H1 (cell line): ENCODE measurements at regions not wholly inside any gene's neighbourhood (a gene's known extent, or its start where the extent isn't known, plus 50 kb on each side); places are given as distances from the start of the nearest gene placed in this dataset.

Experiments
- CTCF ChIP-seq, 3 experiments: IDR thresholded peaks; 1 replicate in 2 of 3; 2 replicates in 1 of 3; pipeline versions ENCODE4 v1.5.1 to v1.6.1; 2011; ENCODE audit warnings: low read length in 3 of 3, mild to moderate bottlenecking in 3 of 3, inconsistent platforms in 2 of 3, low read depth in 1 of 3, moderate library complexity in 1 of 3; ENCODE audit not compliant: insufficient read depth in 1 of 3; ENCODE audit errors: control extremely low read depth in 1 of 3
- EZH2 ChIP-seq: fragments of 200-600 bp; sonication (generic); IDR thresholded peaks from 2 replicates; pipeline ENCODE4 v1.7.1; 2012; ENCODE audit warnings: low read depth, mild to moderate bottlenecking, moderate library complexity, low read length, inconsistent platforms; ENCODE audit not compliant: severe bottlenecking
- KDM1A ChIP-seq: fragments of 200-600, 300-600 bp; sonication (generic); IDR thresholded peaks from 2 replicates; pipeline ENCODE4 v1.7.1; 2016; ENCODE audit warnings: mild to moderate bottlenecking, low read length, borderline replicate concordance
- POLR2A ChIP-seq, 2 experiments: IDR thresholded peaks; 1 replicate in 1 of 2; 2 replicates in 1 of 2; pipeline ENCODE4 v1.6.1; 2011; ENCODE audit warnings: low read depth in 2 of 2, low read length in 2 of 2, mild to moderate bottlenecking in 2 of 2; ENCODE audit errors: control extremely low read depth in 1 of 2
- POLR2AphosphoS5 ChIP-seq: IDR thresholded peaks from 2 replicates; pipeline ENCODE4 v1.6.1; 2011; ENCODE audit warnings: low read depth, low read length
- SIN3A ChIP-seq, 2 experiments: IDR thresholded peaks in 1 of 2; conservative IDR thresholded peaks in 1 of 2; 2 replicates each; pipeline ENCODE4 v1.6.1; 2011 to 2012; ENCODE audit warnings: low read length in 2 of 2, improper control_type of control experiment in 1 of 2, low read depth in 1 of 2, mild to moderate bottlenecking in 1 of 2

- TF ChIP-seq CTCF (IDR thresholded peaks at IDR 0.05; ENCODE audit: control extremely low read depth in 1 of 3, insufficient read depth in 1 of 3, low read depth in 1 of 3, low read length in 3 of 3) (no peak), SIN3A (conservative IDR thresholded peaks at IDR 0.05 in 1 of 2, IDR thresholded peaks at IDR 0.05 in 1 of 2; ENCODE audit: low read depth in 1 of 2, low read length in 2 of 2) (no peak), POLR2A (IDR thresholded peaks at IDR 0.05; ENCODE audit: control extremely low read depth in 1 of 2, low read depth in 2 of 2, low read length in 2 of 2) (no peak), KDM1A (no peak), EZH2 (no peak), POLR2AphosphoS5 (no peak)
These were observed 381.6 kb downstream of the EDEM1 start for GRCh38 chr3:5569152-5569551.
